GM12878 (cell line): ENCODE measurements at regions not wholly inside any gene's neighbourhood (a gene's known extent, or its start where the extent isn't known, plus 50 kb on each side); places are given as distances from the start of the nearest gene placed in this dataset.

ENCODE experiments used
- ATAC-seq: fragments of 200-7000 bp; cut with Tn5 transposase; 3 replicates; pipeline ENCODE4 v1.9.1; 2020; ENCODE audit warnings: mild to moderate bottlenecking, moderate library complexity
- BruUV-seq: library from RNA; stranded (reverse); fragments of 400-500 nt; replicated peaks from 2 replicates; lab custom pipeline; 2021; lab: Mats Ljungman, UMichigan
- CTCF ChIA-PET: fragments of 300-600 bp; sonication (Branson Sonifier 250); formaldehyde crosslinking; extraction: SDS; loops from one replicate; lab custom pipeline; 2021; ENCODE audit warnings: inconsistent platforms; lab: Yijun Ruan, JAX
- POLR2A ChIA-PET: fragments of 350-600 bp; formaldehyde crosslinking; extraction: SDS; loops from one replicate; lab custom pipeline; 2021; ENCODE audit warnings: inconsistent platforms; lab: Charles Lee
- RAD21 ChIA-PET: fragments of 300-600 bp; sonication (Branson Sonifier 250); formaldehyde crosslinking; loops from one replicate; lab custom pipeline; 2023; ENCODE audit warnings: antibody characterized with exemption; ENCODE audit not compliant: unreplicated experiment; lab: Charles Lee
- SMC1A ChIA-PET: fragments of 300-600 bp; sonication (Branson Sonifier 250); formaldehyde crosslinking; loops from one replicate; lab custom pipeline; 2023; ENCODE audit not compliant: unreplicated experiment, uncharacterized antibody; lab: Charles Lee
- DNase-seq: peaks from one replicate; pipeline ENCODE4 v3.0.0-alpha.2; 2011; ENCODE audit warnings: low read depth, low spot score
- FAIRE-seq: peaks from 3 replicates; lab custom pipeline; 2011; peaks lifted over from hg19 to GRCh38; lab: Jason Lieb, UNC
- H2AFZ ChIP-seq: 2 replicates; pipeline ENCODE4 v1.6.0; 2011; ENCODE audit warnings: low read depth, low read length, control low read depth; ENCODE audit not compliant: control insufficient read depth
- H3K27ac ChIP-seq: 2 replicates; pipeline ENCODE4 v1.5.1; 2011; ENCODE audit warnings: control low read depth; ENCODE audit not compliant: control insufficient read depth, insufficient read depth
- H3K27me3 ChIP-seq, 2 experiments: replicated peaks in 1 of 2; 2 replicates each; pipeline versions ENCODE4 v1.6.0 to v1.6.1; 2011; ENCODE audit warnings: low read length in 1 of 2; ENCODE audit not compliant: control insufficient read depth in 2 of 2, insufficient read depth in 2 of 2
- H3K36me3 ChIP-seq, 2 experiments: 2 replicates each; pipeline ENCODE4 v1.5.1; 2011; ENCODE audit warnings: low read length in 1 of 2; ENCODE audit not compliant: control insufficient read depth in 2 of 2, insufficient read depth in 2 of 2
- H3K4me1 ChIP-seq: 2 replicates; pipeline ENCODE4 v1.6.1; 2011; ENCODE audit warnings: mild to moderate bottlenecking, low read length, moderate library complexity, mixed read lengths; ENCODE audit not compliant: control insufficient read depth, insufficient read depth
- H3K4me2 ChIP-seq: 2 replicates; pipeline ENCODE4 v1.6.0; 2011; ENCODE audit warnings: control low read depth; ENCODE audit not compliant: control insufficient read depth, insufficient read depth
- H3K4me3 ChIP-seq: fragments of 200-600 bp; sonication (generic); 2 replicates; pipeline ENCODE4 v1.5.1; 2016
- H3K79me2 ChIP-seq: 2 replicates; pipeline ENCODE4 v1.6.0; 2011; ENCODE audit warnings: low read length; ENCODE audit not compliant: control insufficient read depth, insufficient read depth
- H3K9ac ChIP-seq: 2 replicates; pipeline ENCODE4 v1.8.0; 2011; ENCODE audit warnings: low read length, control low read depth, mixed read lengths; ENCODE audit not compliant: control insufficient read depth, insufficient read depth
- H3K9me3 ChIP-seq: replicated peaks from 3 replicates; pipeline ENCODE4 v1.5.1; 2011; ENCODE audit warnings: mild to moderate bottlenecking, low read length; ENCODE audit not compliant: control insufficient read depth, insufficient read depth
- H4K20me1 ChIP-seq: 2 replicates; pipeline ENCODE4 v1.6.0; 2011; ENCODE audit not compliant: control insufficient read depth, insufficient read depth
- CBX3 ChIP-seq: fragments of 200-600 bp; sonication (generic); IDR thresholded peaks from 2 replicates; pipeline ENCODE4 v1.6.1; 2016; ENCODE audit warnings: low read depth, borderline replicate concordance
- CBX5 ChIP-seq: sonication (generic); IDR thresholded peaks from 2 replicates; pipeline ENCODE4 v1.6.1; 2016; ENCODE audit warnings: low read depth, moderate library complexity, mild to moderate bottlenecking, inconsistent platforms
- CHD4 ChIP-seq: fragments of 200-600 bp; sonication (generic); IDR thresholded peaks from 2 replicates; pipeline ENCODE4 v1.6.1; 2016; ENCODE audit warnings: mild to moderate bottlenecking
- EZH2 ChIP-seq: IDR thresholded peaks from 2 replicates; pipeline ENCODE4 v1.6.1; 2012; ENCODE audit warnings: low read depth, mild to moderate bottlenecking, control low read depth, inconsistent platforms, low read length, borderline replicate concordance; ENCODE audit not compliant: control insufficient read depth
- GABPA ChIP-seq: IDR thresholded peaks from 2 replicates; pipeline ENCODE4 v1.6.1; 2014; ENCODE audit warnings: antibody characterized with exemption, low read depth, mild to moderate bottlenecking, inconsistent platforms
- KLF5 ChIP-seq: fragments of 450-650 bp; IDR thresholded peaks from 2 replicates; pipeline ENCODE4 v1.6.1; 2014; ENCODE audit warnings: mild to moderate bottlenecking; ENCODE audit not compliant: partially characterized antibody
- LARP7 ChIP-seq: fragments of 450-650 bp; IDR thresholded peaks from 2 replicates; pipeline ENCODE4 v1.6.1; 2017; ENCODE audit warnings: mild to moderate bottlenecking
- MXI1 ChIP-seq: fragments of 150-350 bp; IDR thresholded peaks from 2 replicates; pipeline ENCODE4 v1.6.1; 2011; ENCODE audit warnings: low read depth, mild to moderate bottlenecking, inconsistent platforms, low read length, improper control_type of control experiment
- POLR2AphosphoS5 ChIP-seq: IDR thresholded peaks from 2 replicates; pipeline ENCODE4 v1.6.1; 2011; ENCODE audit warnings: mild to moderate bottlenecking, low read length, inconsistent platforms
- SMC3 ChIP-seq: IDR thresholded peaks from 2 replicates; pipeline ENCODE4 v1.6.1; 2011; ENCODE audit warnings: low read length, improper control_type of control experiment, borderline replicate concordance
- SP1 ChIP-seq: IDR thresholded peaks from one replicate; pipeline ENCODE4 v1.6.1; 2011; ENCODE audit warnings: low read depth, low read length
- SRF ChIP-seq, 2 experiments: IDR thresholded peaks; 2 replicates each; pipeline ENCODE4 v1.6.1; 2011; ENCODE audit warnings: low read depth in 2 of 2, low read length in 2 of 2, mild to moderate bottlenecking in 1 of 2, moderate library complexity in 1 of 2
- TBL1XR1 ChIP-seq: IDR thresholded peaks from 2 replicates; pipeline ENCODE4 v1.6.1; 2012; ENCODE audit warnings: low read depth, low read length, improper control_type of control experiment
- WRNIP1 ChIP-seq: IDR thresholded peaks from 2 replicates; pipeline ENCODE4 v1.6.1; 2011; ENCODE audit warnings: low read depth, low read length, improper control_type of control experiment, borderline replicate concordance
- ZNF207 ChIP-seq: fragments of 450-650 bp; IDR thresholded peaks from 2 replicates; pipeline ENCODE4 v1.6.1; 2014; ENCODE audit warnings: antibody characterized with exemption, mild to moderate bottlenecking, borderline replicate concordance
- WGBS: methylation state at CpG from one replicate; pipeline ENCODE4 v1.1.6; 2016; ENCODE audit warnings: low lambda C conversion rate; ENCODE audit not compliant: insufficient replicate concordance, insufficient coverage; ENCODE audit errors: missing lambda C conversion rate; 5-methylcytosine and 5-hydroxymethylcytosine counted together
- in situ Hi-C: fragments of 300-500 bp; cut with MboI; formaldehyde crosslinking; loops from 9 replicates; pipeline ENCODE4 v1.14.3; 2018; ENCODE audit warnings: mixed read lengths
- intact Hi-C: fragments of 100-400 bp; cut with micrococcal nuclease; formaldehyde crosslinking; loops from one replicate; pipeline ENCODE4 v1.14.2; 2022; ENCODE audit not compliant: unreplicated experiment
- TF ChIP-seq, protein P1 (sequence below): fragments of 450-650 bp; IDR thresholded peaks from 2 replicates; pipeline ENCODE4 v1.6.1; 2016; ENCODE audit warnings: mild to moderate bottlenecking, moderate library complexity, borderline replicate concordance
- TF ChIP-seq, protein P2 (sequence below): fragments of 450-650 bp; IDR thresholded peaks from 2 replicates; pipeline ENCODE4 v1.6.1; 2014; ENCODE audit warnings: mild to moderate bottlenecking

DNA sequence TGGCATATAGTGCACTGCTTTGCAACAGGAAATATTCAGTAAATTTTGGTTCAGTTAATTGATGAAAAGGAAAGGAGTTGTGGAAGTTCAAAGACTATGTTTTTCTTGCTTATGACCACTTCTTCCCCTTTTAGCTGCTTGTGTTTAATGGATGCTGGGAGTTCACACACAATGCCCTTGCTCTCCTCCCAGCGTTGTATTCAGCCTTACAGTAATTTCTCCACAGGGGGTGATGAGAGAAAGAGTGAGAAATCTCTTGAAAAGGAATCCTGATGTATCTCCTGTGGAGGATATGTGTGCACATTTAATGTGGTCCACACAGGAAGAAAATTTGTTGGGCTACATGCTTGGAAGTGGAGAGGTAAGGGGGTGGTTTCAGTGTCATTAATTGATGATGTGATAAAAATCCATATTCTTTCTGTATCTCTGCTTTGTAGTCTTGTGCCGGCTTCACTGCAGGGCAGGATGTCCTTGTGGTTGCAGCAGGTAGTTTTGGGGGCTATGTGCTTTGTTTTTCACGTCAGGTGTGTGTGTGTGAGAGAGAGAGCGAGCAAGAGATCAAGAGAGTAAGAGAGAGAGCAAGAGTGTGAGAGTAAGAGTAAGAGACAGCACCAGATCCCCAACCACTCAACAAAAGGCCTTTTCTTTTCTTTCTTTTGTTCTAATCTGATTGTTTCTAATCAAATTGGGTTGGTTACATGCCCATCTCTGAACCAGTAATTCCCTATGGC lies 204.4 kb downstream of the RWDD3 start (continued):
- TF ChIP-seq, protein P1, sequence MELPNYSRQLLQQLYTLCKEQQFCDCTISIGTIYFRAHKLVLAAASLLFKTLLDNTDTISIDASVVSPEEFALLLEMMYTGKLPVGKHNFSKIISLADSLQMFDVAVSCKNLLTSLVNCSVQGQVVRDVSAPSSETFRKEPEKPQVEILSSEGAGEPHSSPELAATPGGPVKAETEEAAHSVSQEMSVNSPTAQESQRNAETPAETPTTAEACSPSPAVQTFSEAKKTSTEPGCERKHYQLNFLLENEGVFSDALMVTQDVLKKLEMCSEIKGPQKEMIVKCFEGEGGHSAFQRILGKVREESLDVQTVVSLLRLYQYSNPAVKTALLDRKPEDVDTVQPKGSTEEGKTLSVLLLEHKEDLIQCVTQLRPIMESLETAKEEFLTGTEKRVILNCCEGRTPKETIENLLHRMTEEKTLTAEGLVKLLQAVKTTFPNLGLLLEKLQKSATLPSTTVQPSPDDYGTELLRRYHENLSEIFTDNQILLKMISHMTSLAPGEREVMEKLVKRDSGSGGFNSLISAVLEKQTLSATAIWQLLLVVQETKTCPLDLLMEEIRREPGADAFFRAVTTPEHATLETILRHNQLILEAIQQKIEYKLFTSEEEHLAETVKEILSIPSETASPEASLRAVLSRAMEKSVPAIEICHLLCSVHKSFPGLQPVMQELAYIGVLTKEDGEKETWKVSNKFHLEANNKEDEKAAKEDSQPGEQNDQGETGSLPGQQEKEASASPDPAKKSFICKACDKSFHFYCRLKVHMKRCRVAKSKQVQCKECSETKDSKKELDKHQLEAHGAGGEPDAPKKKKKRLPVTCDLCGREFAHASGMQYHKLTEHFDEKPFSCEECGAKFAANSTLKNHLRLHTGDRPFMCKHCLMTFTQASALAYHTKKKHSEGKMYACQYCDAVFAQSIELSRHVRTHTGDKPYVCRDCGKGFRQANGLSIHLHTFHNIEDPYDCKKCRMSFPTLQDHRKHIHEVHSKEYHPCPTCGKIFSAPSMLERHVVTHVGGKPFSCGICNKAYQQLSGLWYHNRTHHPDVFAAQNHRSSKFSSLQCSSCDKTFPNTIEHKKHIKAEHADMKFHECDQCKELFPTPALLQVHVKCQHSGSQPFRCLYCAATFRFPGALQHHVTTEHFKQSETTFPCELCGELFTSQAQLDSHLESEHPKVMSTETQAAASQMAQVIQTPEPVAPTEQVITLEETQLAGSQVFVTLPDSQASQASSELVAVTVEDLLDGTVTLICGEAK, result no peak
- TF ChIP-seq ZNF207, result no peak
- TF ChIP-seq, all 136 proteins: peak for 0

DNA sequence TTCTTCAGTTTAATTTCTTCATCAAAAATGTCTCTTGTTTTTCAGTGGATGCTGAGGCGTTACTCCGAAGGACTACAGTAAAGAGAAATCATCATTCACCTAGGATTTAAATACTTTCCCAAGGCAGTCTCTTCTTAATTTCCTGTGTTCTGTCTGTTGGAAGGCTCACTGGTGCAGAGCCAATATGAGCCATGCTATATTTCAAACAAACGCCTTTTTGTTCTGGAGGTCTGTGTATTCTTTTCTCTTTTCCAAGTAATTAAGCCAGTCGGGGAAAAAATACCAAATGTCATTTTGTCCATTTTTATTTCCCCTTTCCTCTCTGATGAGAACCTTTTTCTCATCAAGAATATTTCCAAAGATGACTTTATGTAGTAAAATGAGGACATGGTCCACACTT lies 206.5 kb downstream of the RWDD3 start:
- intact Hi-C loops, result no loop called here
- FAIRE-seq, result no peak

More for the DNA sequence above, 206.5 kb downstream of the RWDD3 start:
- TF ChIP-seq SMC3 (no peak), WRNIP1 (no peak), SP1 (no peak), EZH2 (no peak), CBX5 (no peak), POLR2AphosphoS5 (no peak), CBX3 (no peak), SRF (IDR thresholded peaks at IDR 0.05; ENCODE audit: low read depth in 2 of 2, low read length in 2 of 2) (no peak), CHD4 (no peak), GABPA (no peak), MXI1 (no peak), KLF5 (no peak), LARP7 (no peak), TBL1XR1 (no peak)
- TF ChIP-seq, protein P2, sequence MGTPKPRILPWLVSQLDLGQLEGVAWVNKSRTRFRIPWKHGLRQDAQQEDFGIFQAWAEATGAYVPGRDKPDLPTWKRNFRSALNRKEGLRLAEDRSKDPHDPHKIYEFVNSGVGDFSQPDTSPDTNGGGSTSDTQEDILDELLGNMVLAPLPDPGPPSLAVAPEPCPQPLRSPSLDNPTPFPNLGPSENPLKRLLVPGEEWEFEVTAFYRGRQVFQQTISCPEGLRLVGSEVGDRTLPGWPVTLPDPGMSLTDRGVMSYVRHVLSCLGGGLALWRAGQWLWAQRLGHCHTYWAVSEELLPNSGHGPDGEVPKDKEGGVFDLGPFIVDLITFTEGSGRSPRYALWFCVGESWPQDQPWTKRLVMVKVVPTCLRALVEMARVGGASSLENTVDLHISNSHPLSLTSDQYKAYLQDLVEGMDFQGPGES, result no peak
- no peak for DNase-seq
- Histone ChIP-seq H3K27me3 (no peaks in the 10 kb centered on the region), H3K9me3 (no peaks in the 10 kb centered on the region), H3K4me3 (no peak overlapping the region), H3K4me1 (no peaks in the 10 kb centered on the region), H3K9ac (no peak overlapping the region), H3K79me2 (no peaks in the 10 kb centered on the region), H3K4me2 (no peak overlapping the region), H4K20me1 (no peaks in the 10 kb centered on the region), H3K27ac (no peak overlapping the region), H3K36me3 (no peaks in the 10 kb centered on the region), H2AFZ (no peak overlapping the region)
- in situ Hi-C loops, result no loop called here
- RAD21 ChIA-PET, result no interaction called here
- SMC1A ChIA-PET, result no interaction called here
- ATAC-seq, result no peak
- CTCF ChIA-PET, result no interaction called here
- BruUV-seq, result no TSS peak
- WGBS, result 58% methylated on average over 4 of the region's 4 CpGs
- POLR2A ChIA-PET, result no interaction called here
